Panc1 (cell line): ENCODE measurements at regions not wholly inside any gene's neighbourhood (a gene's known extent, or its start where the extent isn't known, plus 50 kb on each side); places are given as distances from the start of the nearest gene placed in this dataset.

Source experiments
- ATAC-seq: fragments of 200-7000 bp; cut with Tn5 transposase; 2 replicates; pipeline ENCODE4 v1.9.1; 2020; ENCODE audit warnings: mild to moderate bottlenecking, moderate library complexity
- BruUV-seq: library from RNA; stranded (reverse); fragments of 400-500 nt; replicated peaks from 2 replicates; lab custom pipeline; 2021; lab: Mats Ljungman, UMichigan
- CTCF ChIA-PET: fragments of 300-600 bp; sonication (Branson Sonifier 250); formaldehyde crosslinking; loops from one replicate; lab custom pipeline; 2022; ENCODE audit warnings: antibody characterized with exemption; lab: Charles Lee
- POLR2A ChIA-PET: fragments of 300-600 bp; sonication (Branson Sonifier 250); formaldehyde crosslinking; loops from one replicate; lab custom pipeline; 2022; ENCODE audit warnings: antibody characterized with exemption; lab: Charles Lee
- DNase-seq: peaks from one replicate; pipeline ENCODE4 v3.0.0-alpha.2; 2010; ENCODE audit warnings: low read depth, low spot score
- H3K27ac ChIP-seq: 2 replicates; pipeline ENCODE4 v1.5.1; 2011; ENCODE audit warnings: mild to moderate bottlenecking, low read length, inconsistent platforms
- H3K27me3 ChIP-seq: fragments of 200-500 bp; sonication (Bioruptor generic); 2 replicates; pipeline ENCODE4 v1.6.0; 2014; ENCODE audit warnings: low read length, inconsistent platforms; ENCODE audit not compliant: control insufficient read depth, insufficient read depth
- H3K36me3 ChIP-seq: fragments of 200-500 bp; sonication (Bioruptor generic); 2 replicates; pipeline ENCODE4 v1.5.1; 2014; ENCODE audit warnings: inconsistent platforms, mild to moderate bottlenecking, low read length, moderate library complexity; ENCODE audit not compliant: control insufficient read depth, insufficient read depth
- H3K4me1 ChIP-seq: 2 replicates; pipeline ENCODE4 v1.5.1; 2011; ENCODE audit warnings: inconsistent platforms, mild to moderate bottlenecking, low read length, moderate library complexity; ENCODE audit not compliant: control insufficient read depth, insufficient read depth
- H3K4me3 ChIP-seq, 2 experiments: 2 replicates each; pipeline ENCODE4 v1.5.1; 2011 to 2012; ENCODE audit warnings: low read depth in 2 of 2, low read length in 2 of 2, mild to moderate bottlenecking in 2 of 2, inconsistent platforms in 1 of 2, moderate library complexity in 1 of 2
- H3K9me3 ChIP-seq: fragments of 200-500 bp; sonication (Bioruptor generic); 2 replicates; pipeline ENCODE4 v1.5.1; 2014; ENCODE audit warnings: low read depth, mild to moderate bottlenecking, inconsistent platforms, low read length, moderate library complexity; ENCODE audit not compliant: control insufficient read depth, insufficient read depth
- CTCF ChIP-seq: fragments of 450-650 bp; IDR thresholded peaks from 2 replicates; pipeline ENCODE4 v1.5.1; 2017; ENCODE audit warnings: mild to moderate bottlenecking
- POLR2AphosphoS5 ChIP-seq: IDR thresholded peaks from 2 replicates; pipeline ENCODE4 v1.6.1; 2012; ENCODE audit warnings: mild to moderate bottlenecking, low read depth, low read length, moderate library complexity
- REST ChIP-seq, 2 experiments: IDR thresholded peaks; 2 replicates each; pipeline ENCODE4 v1.6.1; 2011 to 2012; ENCODE audit warnings: low read depth in 2 of 2, control low read depth in 1 of 2, low read length in 1 of 2, mild to moderate bottlenecking in 1 of 2, moderate library complexity in 1 of 2; ENCODE audit not compliant: insufficient read depth in 1 of 2
- SIN3A ChIP-seq: IDR thresholded peaks from 2 replicates; pipeline ENCODE4 v1.6.1; 2012; ENCODE audit warnings: low read depth, mild to moderate bottlenecking, low read length, moderate library complexity, borderline replicate concordance; ENCODE audit not compliant: insufficient read depth
- TCF7L2 ChIP-seq: IDR thresholded peaks from 2 replicates; pipeline ENCODE4 v1.6.1; 2011; ENCODE audit warnings: mild to moderate bottlenecking, low read depth, low read length, inconsistent platforms
- in situ Hi-C: cut with HindIII; loops from 2 replicates; pipeline ENCODE4 v1.10.0; 2016; ENCODE audit warnings: low sequenced_read_pairs, low pct_unique_long_range_greater_than_20kb
- intact Hi-C: fragments of 100-400 bp; cut with micrococcal nuclease; formaldehyde crosslinking; loops from one replicate; pipeline ENCODE4 v1.10.0; 2022; ENCODE audit not compliant: unreplicated experiment

- POLR2A ChIA-PET: no interaction called here
- intact Hi-C loops: no loop called here
- no peak for DNase-seq
- no peak overlapping the region for H3K4me3 ChIP-seq
- no peak for TF ChIP-seq SIN3A
- TF ChIP-seq TCF7L2: no peak
- no peak for TF ChIP-seq CTCF
- TF ChIP-seq POLR2AphosphoS5: no peak
- TF ChIP-seq REST (IDR thresholded peaks at IDR 0.05; ENCODE audit: insufficient read depth in 1 of 2, low read depth in 2 of 2, low read length in 1 of 2): no peak
- no peak for ATAC-seq
- in situ Hi-C loops: no loop called here
- no TSS peak for BruUV-seq
- CTCF ChIA-PET: no interaction called here
- H3K36me3 ChIP-seq: no peaks in the 10 kb centered on the region
- no peaks in the 10 kb centered on the region for H3K4me1 ChIP-seq
- no peaks in the 10 kb centered on the region for H3K27me3 ChIP-seq
- H3K27ac ChIP-seq: no peak overlapping the region
- no peaks in the 10 kb centered on the region for H3K9me3 ChIP-seq
These were observed 439.1 kb downstream of the TLL1 start for GRCh38 chr4:166312166-166312565.

DNA sequence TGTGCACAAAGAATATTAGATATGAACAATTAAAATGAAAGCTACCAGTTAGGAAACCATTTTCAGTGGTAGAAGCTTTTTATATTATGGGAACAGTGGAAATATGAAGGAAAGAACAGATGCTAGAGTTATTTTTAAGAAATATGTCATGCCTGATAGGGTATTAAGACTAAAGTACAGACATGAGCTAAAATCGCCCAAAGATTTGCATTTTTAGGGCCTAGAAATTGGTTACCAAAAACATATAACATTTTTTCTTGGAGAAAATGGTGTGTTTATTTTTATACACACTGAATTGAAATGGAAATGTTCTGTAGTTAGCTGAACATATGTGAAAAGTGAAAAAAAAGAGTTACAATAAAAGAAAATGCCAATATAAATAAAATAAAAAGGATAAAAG is 441.9 kb downstream of the TLL1 start:
- ATAC-seq (no peak), DNase-seq (no peak)
- no peaks in the 10 kb centered on the region for H3K36me3 ChIP-seq
- intact Hi-C loops: no loop called here
- POLR2A ChIA-PET: no interaction called here
- CTCF ChIA-PET: no interaction called here
- H3K4me1 ChIP-seq: no peaks in the 10 kb centered on the region
- no peaks in the 10 kb centered on the region for H3K27me3 ChIP-seq
- no peak overlapping the region for H3K4me3 ChIP-seq
- H3K27ac ChIP-seq: no peak overlapping the region
- TF ChIP-seq CTCF (no peak), SIN3A (no peak), TCF7L2 (no peak)
- in situ Hi-C loops: no loop called here
- BruUV-seq: no TSS peak
- H3K9me3 ChIP-seq: no peaks in the 10 kb centered on the region
